Trophoblast cell (in vitro differentiated cells and primary cell): ENCODE measurements at regions not wholly inside any gene's neighbourhood (a gene's known extent, or its start where the extent isn't known, plus 50 kb on each side); places are given as distances from the start of the nearest gene placed in this dataset.

Experiments
- DNase-seq, 2 donors: peaks; one replicate each; pipeline ENCODE4 v3.0.0-alpha.2; 2016
- H2AFZ ChIP-seq: 2 replicates; pipeline ENCODE4 v1.6.1; 2013; ENCODE audit warnings: low read length, moderate library complexity, mild to moderate bottlenecking; ENCODE audit not compliant: insufficient read depth, poor library complexity
- H2AK5ac ChIP-seq: 2 replicates; pipeline ENCODE4 v1.6.1; 2013; ENCODE audit warnings: mild to moderate bottlenecking, low read length
- H2BK120ac ChIP-seq: 2 replicates; pipeline ENCODE4 v1.6.1; 2013; ENCODE audit warnings: low read length, mild to moderate bottlenecking, moderate library complexity; ENCODE audit not compliant: insufficient read depth, poor library complexity
- H2BK12ac ChIP-seq: 2 replicates; pipeline ENCODE4 v1.6.1; 2013; ENCODE audit warnings: mild to moderate bottlenecking, low read length, moderate library complexity
- H2BK5ac ChIP-seq: 2 replicates; pipeline ENCODE4 v1.6.1; 2013; ENCODE audit warnings: low read length, low read depth, moderate library complexity, mild to moderate bottlenecking; ENCODE audit not compliant: poor library complexity
- H3K14ac ChIP-seq: 2 replicates; pipeline ENCODE4 v1.6.1; 2013; ENCODE audit warnings: mild to moderate bottlenecking, low read length
- H3K18ac ChIP-seq: 2 replicates; pipeline ENCODE4 v1.6.1; 2013; ENCODE audit warnings: mild to moderate bottlenecking, low read length
- H3K23ac ChIP-seq: 2 replicates; pipeline ENCODE4 v1.6.1; 2013; ENCODE audit warnings: low read length
- H3K27ac ChIP-seq: 2 replicates; pipeline ENCODE4 v1.5.1; 2013; ENCODE audit warnings: low read depth, mild to moderate bottlenecking, inconsistent platforms, low read length, moderate library complexity
- H3K27me3 ChIP-seq: 2 replicates; pipeline ENCODE4 v1.6.1; 2013; ENCODE audit warnings: inconsistent platforms, mild to moderate bottlenecking, low read length, moderate library complexity; ENCODE audit not compliant: insufficient read depth
- H3K36me3 ChIP-seq, 2 experiments: 1 replicate in 1 of 2; 2 replicates in 1 of 2; pipeline ENCODE4 v1.6.1; 2013; ENCODE audit warnings: low read length in 2 of 2, mild to moderate bottlenecking in 2 of 2, moderate library complexity in 1 of 2; ENCODE audit not compliant: insufficient read depth in 2 of 2, control insufficient read depth in 1 of 2
- H3K4ac ChIP-seq: 2 replicates; pipeline ENCODE4 v1.6.1; 2013; ENCODE audit warnings: low read depth, mild to moderate bottlenecking, low read length, moderate library complexity
- H3K4me1 ChIP-seq, 2 experiments: 1 replicate in 1 of 2; 2 replicates in 1 of 2; pipeline ENCODE4 v1.6.1; 2013; ENCODE audit warnings: low read length in 2 of 2, mild to moderate bottlenecking in 2 of 2, moderate library complexity in 1 of 2; ENCODE audit not compliant: insufficient read depth in 2 of 2, control insufficient read depth in 1 of 2
- H3K4me2 ChIP-seq: 2 replicates; pipeline ENCODE4 v1.6.1; 2013; ENCODE audit warnings: inconsistent platforms, mild to moderate bottlenecking, low read length, moderate library complexity
- H3K4me3 ChIP-seq: 2 replicates; pipeline ENCODE4 v1.5.1; 2013; ENCODE audit warnings: mild to moderate bottlenecking, low read depth, low read length, inconsistent platforms
- H3K79me1 ChIP-seq: one replicate; pipeline ENCODE4 v1.6.1; 2013; ENCODE audit warnings: low read length
- H3K79me2 ChIP-seq: 2 replicates; pipeline ENCODE4 v1.6.1; 2013; ENCODE audit warnings: low read length, mild to moderate bottlenecking; ENCODE audit not compliant: control insufficient read depth, insufficient read depth, poor library complexity
- H3K9ac ChIP-seq: 2 replicates; pipeline ENCODE4 v1.6.1; 2013; ENCODE audit warnings: mild to moderate bottlenecking, low read length
- H3K9me3 ChIP-seq: 2 replicates; pipeline ENCODE4 v1.6.1; 2013; ENCODE audit warnings: low read depth, mild to moderate bottlenecking, control low read depth, inconsistent platforms, low read length; ENCODE audit not compliant: insufficient read depth
- H4K12ac ChIP-seq: 2 replicates; pipeline ENCODE4 v1.6.1; 2013; ENCODE audit warnings: low read depth, mild to moderate bottlenecking, low read length, moderate library complexity
- H4K8ac ChIP-seq: 2 replicates; pipeline ENCODE4 v1.6.1; 2013; ENCODE audit warnings: low read depth, mild to moderate bottlenecking, low read length, moderate library complexity
- H4K91ac ChIP-seq: one replicate; pipeline ENCODE4 v1.6.1; 2013; ENCODE audit warnings: low read depth, mild to moderate bottlenecking, low read length, moderate library complexity
- WGBS: extraction: QIAGEN DNeasy Blood & Tissue Kit; methylation state at CpG from one replicate; pipeline ENCODE4 v1.1.7; 2013; ENCODE audit warnings: missing lambda C conversion rate; ENCODE audit not compliant: insufficient read length, insufficient coverage; ENCODE audit errors: extremely low coverage; 5-methylcytosine and 5-hydroxymethylcytosine counted together

DNA sequence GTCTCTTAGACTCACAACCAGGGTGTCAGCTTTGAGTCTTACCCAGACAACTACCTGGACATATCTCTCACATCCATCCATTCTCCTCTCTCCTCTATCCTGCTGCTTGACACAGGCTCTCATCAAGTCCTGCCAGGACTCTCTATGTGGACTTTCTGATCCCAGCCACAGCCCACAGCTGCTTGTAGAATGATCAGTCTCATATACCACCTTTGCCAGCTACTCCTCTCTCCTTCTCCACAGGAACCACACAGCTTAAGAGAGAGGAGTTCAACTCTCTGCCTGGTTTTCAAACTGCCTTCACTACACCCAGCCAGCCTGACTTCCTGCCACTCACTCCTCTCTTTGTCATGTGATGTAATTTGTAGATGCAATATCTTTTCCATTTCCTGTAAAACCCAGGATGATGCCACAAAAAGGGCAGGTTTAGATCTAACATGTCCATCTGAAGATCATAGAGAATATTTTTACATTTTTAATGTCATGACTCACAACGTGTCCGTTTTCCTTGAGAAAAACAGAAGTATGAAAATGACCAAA, 154.0 kb downstream of the RAB11FIP2 start:
- WGBS: no CpG with 5 or more reads among the region's 2 CpGs

DNA sequence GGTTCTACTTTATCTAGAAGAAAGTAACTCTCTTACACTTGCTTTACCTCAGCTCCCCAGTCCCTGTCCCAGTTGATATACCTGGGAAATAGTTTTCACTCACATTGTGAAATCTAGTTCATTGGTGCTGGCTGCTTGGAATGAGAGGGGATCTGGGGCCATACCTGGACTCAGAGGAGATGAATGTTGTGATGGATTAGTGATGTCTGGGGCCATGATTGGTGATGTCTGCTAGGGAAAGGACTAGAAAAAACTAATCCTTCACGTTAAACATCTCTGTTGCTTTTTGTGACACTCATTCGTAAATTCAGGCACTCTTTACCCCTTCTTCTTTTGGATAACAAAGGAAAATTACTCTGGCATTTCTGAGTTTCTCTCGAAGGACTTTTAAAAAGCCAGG, 152.4 kb downstream of the RAB11FIP2 start:
- Histone ChIP-seq H3K23ac (no peak overlapping the region), H3K4me3 (no peak overlapping the region), H4K12ac (no peak overlapping the region), H3K14ac (no peak overlapping the region), H4K8ac (no peak overlapping the region), H4K91ac (no peak overlapping the region), H2BK5ac (no peak overlapping the region), H3K79me1 (no peaks in the 10 kb centered on the region), H3K27ac (no peak overlapping the region), H3K79me2 (no peaks in the 10 kb centered on the region), H2BK12ac (no peak overlapping the region), H3K9ac (no peak overlapping the region), H3K36me3 (no peaks in the 10 kb centered on the region), H3K27me3 (no peaks in the 10 kb centered on the region), H3K4me2 (no peak overlapping the region), H3K4ac (no peak overlapping the region), H2AFZ (no peak overlapping the region), H3K4me1 (no peaks in the 10 kb centered on the region), H2BK120ac (no peak overlapping the region), H3K9me3 (no peaks in the 10 kb centered on the region), H3K18ac (no peak overlapping the region), H2AK5ac (no peak overlapping the region)
- no peak for DNase-seq
- no CpG with 5 or more reads among the region's 3 CpGs for WGBS

More for the DNA sequence above, 154.0 kb downstream of the RAB11FIP2 start:
- H3K79me1 ChIP-seq: no peaks in the 10 kb centered on the region
- H3K4ac ChIP-seq: no peak overlapping the region
- H3K18ac ChIP-seq: no peak overlapping the region
- H3K9ac ChIP-seq: no peak overlapping the region
- no peak overlapping the region for H3K4me2 ChIP-seq
- H2BK120ac ChIP-seq: no peak overlapping the region
- no peak overlapping the region for H2BK12ac ChIP-seq
- no peaks in the 10 kb centered on the region for H3K27me3 ChIP-seq
- no peak overlapping the region for H3K14ac ChIP-seq
- H2AK5ac ChIP-seq: no peak overlapping the region
- no peaks in the 10 kb centered on the region for H3K9me3 ChIP-seq
- H4K91ac ChIP-seq: no peak overlapping the region
- no peak overlapping the region for H2AFZ ChIP-seq
- H3K79me2 ChIP-seq: no peaks in the 10 kb centered on the region
- no peak overlapping the region for H3K4me3 ChIP-seq
- no peak overlapping the region for H2BK5ac ChIP-seq
- no peaks in the 10 kb centered on the region for H3K36me3 ChIP-seq
- no peak overlapping the region for H4K12ac ChIP-seq
- no peak for DNase-seq
- no peaks in the 10 kb centered on the region for H3K4me1 ChIP-seq
- H3K23ac ChIP-seq: no peak overlapping the region
- H4K8ac ChIP-seq: no peak overlapping the region
- H3K27ac ChIP-seq: no peak overlapping the region

DNA sequence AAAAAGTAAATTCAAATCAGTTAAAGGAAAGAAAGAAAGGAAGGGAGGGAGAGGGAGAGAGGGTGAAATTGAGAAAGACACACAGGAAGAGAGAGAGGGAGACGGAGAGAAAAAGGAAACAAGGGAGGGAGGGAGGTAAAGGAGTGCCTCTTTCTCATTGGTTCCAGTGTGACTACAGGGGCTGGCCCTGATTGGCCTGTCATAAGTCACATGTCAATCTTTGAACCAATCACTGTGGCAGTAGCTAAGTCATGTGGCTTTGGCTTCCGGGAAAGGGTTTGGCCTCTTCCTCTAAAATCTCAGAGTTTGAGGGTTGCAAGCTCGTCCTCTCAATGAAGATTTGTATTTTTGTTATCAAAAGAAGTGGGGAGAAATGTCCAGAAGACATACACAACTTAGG, 150.2 kb downstream of the RAB11FIP2 start:
- H3K27me3 ChIP-seq: no peaks in the 10 kb centered on the region
- no peak overlapping the region for H2BK12ac ChIP-seq
- no peak overlapping the region for H2BK5ac ChIP-seq
- H3K4me1 ChIP-seq: no peaks in the 10 kb centered on the region
- no peaks in the 10 kb centered on the region for H3K79me1 ChIP-seq
- no peak overlapping the region for H3K23ac ChIP-seq
- no peak overlapping the region for H3K27ac ChIP-seq
- no peak overlapping the region for H4K8ac ChIP-seq
- H2AK5ac ChIP-seq: no peak overlapping the region
- H3K4me2 ChIP-seq: no peak overlapping the region
- no peak for DNase-seq
- H3K9ac ChIP-seq: no peak overlapping the region
- H3K4ac ChIP-seq: no peak overlapping the region
- no peak overlapping the region for H3K18ac ChIP-seq
- H3K14ac ChIP-seq: no peak overlapping the region
- no peak overlapping the region for H4K91ac ChIP-seq
- no CpG with 5 or more reads among the region's 3 CpGs for whole genome bisulfite sequencing
- no peaks in the 10 kb centered on the region for H3K36me3 ChIP-seq
- H3K4me3 ChIP-seq: no peak overlapping the region
- H3K79me2 ChIP-seq: no peaks in the 10 kb centered on the region
- no peak overlapping the region for H2AFZ ChIP-seq
- H3K9me3 ChIP-seq: no peaks in the 10 kb centered on the region
- H4K12ac ChIP-seq: no peak overlapping the region
- H2BK120ac ChIP-seq: no peak overlapping the region

DNA sequence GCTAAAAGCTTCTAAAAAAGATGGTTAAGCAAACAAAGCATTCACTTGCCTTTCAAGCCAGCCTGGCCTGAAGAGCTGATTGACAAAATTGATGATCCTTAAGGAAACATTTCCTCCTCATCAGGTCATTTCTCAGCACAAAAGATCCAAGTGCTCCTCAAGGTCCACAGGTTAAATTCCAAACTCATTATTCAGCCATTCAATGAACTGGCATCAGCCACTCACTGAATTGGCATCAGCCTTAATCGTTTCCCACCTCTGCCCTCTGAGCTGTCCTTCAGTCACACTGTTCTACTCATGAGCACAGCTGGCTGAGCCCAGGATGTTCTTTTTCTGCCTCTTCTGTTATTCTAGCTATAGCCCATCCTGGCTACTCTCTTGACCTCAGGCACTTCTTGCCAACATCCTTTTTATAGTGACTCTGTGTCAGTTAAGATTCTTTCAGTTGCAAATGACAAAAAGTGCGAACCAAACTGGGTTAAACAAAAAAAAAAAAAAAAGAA, 147.5 kb downstream of the RAB11FIP2 start:
- Histone ChIP-seq H3K36me3 (no peaks in the 10 kb centered on the region), H2AFZ (no peak overlapping the region), H3K18ac (no peak overlapping the region), H4K91ac (no peak overlapping the region), H3K27ac (no peak overlapping the region), H3K9me3 (no peaks in the 10 kb centered on the region), H3K79me2 (no peaks in the 10 kb centered on the region), H3K9ac (no peak overlapping the region), H3K79me1 (no peaks in the 10 kb centered on the region), H2BK5ac (no peak overlapping the region), H4K8ac (no peak overlapping the region), H2AK5ac (no peak overlapping the region), H3K4me1 (no peaks in the 10 kb centered on the region), H2BK12ac (no peak overlapping the region), H2BK120ac (no peak overlapping the region), H3K27me3 (no peaks in the 10 kb centered on the region), H3K4me3 (no peak overlapping the region), H3K23ac (no peak overlapping the region), H3K4me2 (no peak overlapping the region), H3K4ac (no peak overlapping the region), H3K14ac (no peak overlapping the region), H4K12ac (no peak overlapping the region)
- no peak for DNase-seq
- WGBS: no CpG with 5 or more reads among the region's 2 CpGs
